Hematopoietic multipotent progenitor cell treated with erythropoietin and hydrocortisone succinate and interleukin-3 and kit ligand, for 4 days (in vitro differentiated cells): ENCODE measurements at regions not wholly inside any gene's neighbourhood (a gene's known extent, or its start where the extent isn't known, plus 50 kb on each side); places are given as distances from the start of the nearest gene placed in this dataset.
A peak's percentile ranks its signal among the peaks of the same experiment; 100 is the strongest.

ENCODE experiments used
- DNase-seq: peaks from one replicate; pipeline ENCODE4 v3.0.0-alpha.2; 2015

- DNase-seq: no peak
These were observed 372.7 kb upstream of the HSF2 start for GRCh38 chr6:122026582-122027369.

DNA sequence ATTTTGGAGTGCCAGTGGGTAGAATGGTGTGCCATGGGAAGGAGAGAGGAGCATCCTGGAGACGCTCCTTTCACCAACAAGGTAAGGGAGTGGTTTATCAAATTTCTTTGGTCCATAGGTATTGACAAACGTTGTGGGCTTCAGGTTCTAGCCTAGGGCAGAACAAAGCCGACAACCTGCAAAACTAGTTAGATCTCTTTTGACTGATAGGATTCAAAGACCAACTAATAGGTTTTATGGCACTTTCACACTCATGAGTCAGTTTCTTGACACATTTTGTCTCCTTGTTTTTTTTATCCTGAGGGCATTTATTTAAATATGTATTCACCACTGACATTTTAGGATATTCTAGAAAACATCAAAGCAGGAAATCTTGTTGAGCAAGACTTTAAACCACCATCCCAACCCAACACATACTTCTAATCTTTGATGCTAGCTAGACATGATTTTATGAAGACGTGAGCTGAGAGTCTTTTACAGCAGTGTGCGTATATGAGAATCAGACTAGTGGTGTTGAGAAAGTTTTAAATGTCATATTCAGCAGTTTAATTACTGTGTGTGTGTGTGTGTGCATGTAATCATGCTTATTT is 370.4 kb upstream of the HSF2 start:
- no peak for DNase-seq

GRCh38 chr6:122033564-122034181 is 365.8 kb upstream of the HSF2 start:
- peak; percentile 67 for DNase-seq

- DNase-seq: no peak
These were observed 364.3 kb upstream of the HSF2 start for GRCh38 chr6:122035173-122035572.

GRCh38 chr6:122040261-122040660 is 359.2 kb upstream of the HSF2 start:
- no peak for DNase-seq

DNA sequence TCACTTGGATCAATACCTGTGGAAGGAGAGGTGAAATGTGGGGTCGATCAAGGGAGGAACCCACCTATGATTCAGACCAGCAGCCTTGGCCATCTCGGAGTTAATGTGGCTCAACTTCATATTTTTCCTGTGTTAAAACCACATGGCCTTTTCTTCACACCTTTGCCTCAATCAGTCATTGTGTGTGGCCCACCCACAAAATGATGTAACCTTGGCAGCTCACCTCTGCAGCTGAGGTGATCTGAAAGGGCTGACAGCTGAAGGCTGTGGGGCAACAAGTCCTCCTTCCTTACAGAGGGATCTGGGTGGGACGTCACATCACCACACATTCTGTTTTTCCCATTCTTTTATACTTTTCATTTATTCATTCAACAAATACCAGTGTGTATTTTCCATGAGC is 357.1 kb upstream of the HSF2 start:
- no peak for DNase-seq

GRCh38 chr6:122042960-122043735 is 356.3 kb upstream of the HSF2 start:
- no peak for DNase-seq

- DNase-seq: no peak
These were observed 350.9 kb upstream of the HSF2 start for GRCh38 chr6:122048570-122048969.

GRCh38 chr6:122049341-122049740 is 350.1 kb upstream of the HSF2 start:
- no peak for DNase-seq

- no peak for DNase-seq
These were observed 349.2 kb upstream of the HSF2 start for GRCh38 chr6:122050242-122050755.

DNA sequence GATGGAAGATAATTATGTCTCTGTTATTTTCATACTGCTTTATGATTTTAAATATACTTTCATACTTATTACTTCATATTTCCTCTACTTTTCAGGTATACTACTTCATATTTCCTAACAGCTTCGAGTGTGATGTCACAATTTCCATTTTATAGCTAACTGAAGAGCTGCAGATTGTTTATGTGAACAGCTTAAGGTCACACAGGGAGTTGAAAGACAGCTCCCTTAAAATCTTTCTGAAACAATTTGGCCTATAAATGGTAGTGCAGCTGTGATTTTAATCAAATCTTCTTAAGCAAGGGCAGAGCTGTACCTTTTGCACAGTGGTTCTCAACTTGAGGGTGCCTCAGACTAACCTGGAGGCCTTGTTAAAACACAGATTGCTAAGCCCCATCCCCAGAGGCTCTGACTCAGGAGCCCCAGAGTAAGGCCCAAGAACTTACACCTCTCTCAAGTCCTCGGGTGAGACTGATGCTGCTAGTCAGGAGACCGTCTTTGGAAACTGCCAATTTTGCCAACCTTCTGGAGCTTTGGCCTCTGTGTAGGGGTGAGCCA is 347.0 kb upstream of the HSF2 start:
- DNase-seq: no peak

DNA sequence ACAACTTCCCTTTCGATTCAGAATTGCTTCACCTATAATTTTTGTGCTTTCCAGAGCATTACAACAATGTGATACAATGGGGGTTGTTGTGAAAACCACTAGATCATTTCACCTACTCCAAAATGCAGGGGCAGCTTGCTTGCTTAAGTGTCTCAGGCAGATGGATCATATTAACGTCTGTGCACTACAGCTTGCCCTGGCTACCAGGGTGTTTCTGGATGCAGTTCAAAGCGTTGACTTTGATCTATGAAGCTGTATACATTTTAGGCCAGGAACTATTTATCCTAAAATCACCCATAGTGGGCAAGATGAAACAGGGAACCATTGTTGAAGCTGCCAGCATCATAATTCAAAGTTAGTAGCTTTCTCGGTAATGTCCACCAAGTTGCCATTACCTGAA is 339.5 kb upstream of the HSF2 start:
- DNase-seq: no peak

DNA sequence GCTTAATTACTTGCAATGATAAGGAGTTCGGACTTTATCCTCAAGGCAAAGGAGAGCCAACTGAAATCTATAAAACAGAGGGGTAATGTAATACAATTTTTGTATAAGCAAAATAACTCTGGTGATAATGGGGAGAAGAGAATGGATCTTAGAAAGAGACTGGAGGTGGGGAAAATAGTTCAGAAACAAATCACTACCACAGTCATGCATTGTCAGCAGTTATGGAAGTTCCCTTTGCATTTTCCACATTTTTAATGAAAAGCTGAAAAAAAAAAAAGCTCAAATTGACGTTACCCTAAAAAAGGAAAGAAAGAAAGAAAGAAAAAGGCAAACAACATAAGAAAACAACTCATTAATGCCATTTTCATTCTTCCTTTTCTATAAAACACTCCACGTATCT is 337.6 kb upstream of the HSF2 start:
- DNase-seq: no peak

DNA sequence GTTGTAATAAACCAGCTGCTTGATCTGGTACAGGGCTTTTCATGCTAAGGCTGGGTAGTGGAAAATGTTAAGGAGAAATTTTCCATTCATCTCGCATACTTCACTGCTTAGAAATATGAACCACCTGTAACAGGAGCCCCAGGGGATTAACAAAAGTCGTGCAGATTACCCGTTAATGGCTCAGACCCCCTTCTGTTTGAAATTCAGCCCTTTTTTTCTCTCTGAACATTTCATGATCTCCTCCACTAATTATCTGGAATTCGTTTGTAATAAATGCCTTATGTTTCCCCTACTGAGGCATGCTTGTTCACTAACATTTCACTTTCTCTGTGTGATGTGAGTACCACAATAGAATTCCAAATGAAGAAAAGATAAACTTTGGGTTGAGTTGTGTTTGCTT is 336.4 kb upstream of the HSF2 start:
- DNase-seq: no peak

DNA sequence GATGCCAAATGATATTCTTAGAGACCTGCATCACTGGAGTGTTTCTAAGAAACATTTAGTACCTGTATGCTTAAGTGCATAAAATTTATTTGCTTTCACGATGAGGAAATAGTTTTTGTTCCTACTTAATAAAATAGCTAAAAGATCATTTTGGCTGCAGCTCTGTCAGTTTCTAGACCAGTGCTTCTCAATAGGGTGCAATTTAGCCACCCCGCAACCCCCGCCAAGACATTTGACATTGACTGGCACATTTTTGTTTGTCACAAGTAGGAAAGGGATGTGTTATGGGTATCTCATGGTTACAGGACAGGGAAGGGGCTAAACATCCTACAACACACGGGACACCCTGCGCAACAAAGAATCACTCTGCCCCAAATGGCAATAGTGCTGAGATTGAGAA is 335.7 kb upstream of the HSF2 start:
- no peak for DNase-seq

- DNase-seq: no peak
These were observed 333.3 kb upstream of the HSF2 start for GRCh38 chr6:122066200-122066599.

- no peak for DNase-seq
These were observed 331.1 kb upstream of the HSF2 start for GRCh38 chr6:122068291-122068769.

DNA sequence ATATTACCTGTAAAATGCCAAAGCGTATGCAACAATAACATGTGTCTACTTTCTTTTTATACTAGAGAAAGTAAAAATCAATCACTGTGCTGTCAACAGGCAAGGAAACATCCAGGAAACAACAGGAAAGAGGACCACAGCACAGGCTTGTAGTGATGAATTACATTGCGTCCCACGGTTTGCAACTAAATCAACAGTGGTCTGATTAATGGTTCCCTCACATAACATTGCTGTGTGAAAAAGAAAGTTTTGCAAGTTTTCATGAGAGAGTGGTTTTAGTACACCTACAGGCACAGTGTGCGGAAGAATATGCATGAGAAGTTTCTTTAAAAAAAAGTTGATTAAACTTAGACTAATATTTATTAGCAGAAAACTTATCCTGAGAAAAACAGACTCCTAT is 329.5 kb upstream of the HSF2 start:
- DNase-seq: no peak

- no peak for DNase-seq
These were observed 327.3 kb upstream of the HSF2 start for GRCh38 chr6:122072014-122072647.

DNA sequence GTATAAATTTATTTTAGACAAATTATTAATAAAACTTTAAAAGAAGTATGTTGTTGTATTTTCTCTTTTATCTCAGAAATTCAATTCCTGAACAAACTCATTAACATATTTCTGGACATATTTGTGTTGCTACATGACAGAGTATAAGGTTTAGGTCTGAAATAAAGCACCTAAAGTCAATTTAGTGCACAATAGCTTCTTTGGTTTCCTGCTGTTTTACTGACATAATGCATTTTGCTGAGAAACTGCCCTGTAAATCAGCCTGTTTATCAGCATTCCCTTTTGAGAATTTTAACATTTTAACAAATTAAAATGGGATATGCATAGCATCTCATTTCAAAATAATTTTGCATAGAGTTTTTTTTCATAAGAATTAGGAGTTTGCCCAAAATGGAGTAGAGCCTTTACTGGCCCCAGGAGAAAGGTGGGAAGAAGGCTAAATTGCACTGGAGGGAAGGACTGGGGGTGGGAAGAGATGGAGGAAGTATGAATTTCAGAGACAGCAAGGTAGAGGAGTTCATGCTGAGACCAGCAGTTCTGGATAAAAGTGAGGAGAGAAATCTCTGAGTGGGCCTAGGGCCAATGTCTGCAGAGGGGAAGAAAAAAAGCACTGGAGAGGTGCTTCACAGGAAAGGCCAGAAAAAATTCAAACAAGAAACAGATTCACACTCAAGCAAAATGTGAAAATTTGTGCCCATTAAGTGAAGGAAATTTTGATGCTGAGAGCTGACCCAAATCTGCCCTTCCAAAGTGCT is 324.2 kb upstream of the HSF2 start:
- DNase-seq: no peak

DNA sequence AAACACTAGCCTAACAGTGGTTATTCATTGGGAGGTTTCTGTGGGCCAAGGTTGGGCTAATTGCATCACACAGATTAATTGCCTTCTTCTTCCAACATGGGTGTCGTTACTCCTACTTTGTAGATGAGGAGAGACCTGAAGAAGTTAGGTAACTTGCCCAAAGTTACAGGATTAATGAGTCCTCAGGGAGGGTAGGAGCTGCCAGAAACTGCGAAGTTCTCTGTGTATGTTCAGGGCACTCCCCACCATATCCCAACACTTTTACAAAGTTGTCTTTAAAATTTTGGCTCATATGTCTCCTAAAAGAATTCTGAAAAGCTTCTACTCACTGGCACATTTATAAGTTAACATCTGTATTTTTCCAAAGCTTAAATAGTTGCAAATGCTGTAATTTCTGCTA is 323.5 kb upstream of the HSF2 start:
- no peak for DNase-seq

- DNase-seq: no peak
These were observed 321.8 kb upstream of the HSF2 start for GRCh38 chr6:122077603-122078002.
